ENCODE measurements at regions not wholly inside any gene's neighbourhood (a gene's known extent, or its start where the extent isn't known, plus 50 kb on each side); places are given as distances from the start of the nearest gene placed in this dataset.
"Not testable (repeated sequence)": the region's sequence is repeated elsewhere in the genome, so short reads cannot be mapped to it uniquely, and the experiment has no call there.

DNA sequence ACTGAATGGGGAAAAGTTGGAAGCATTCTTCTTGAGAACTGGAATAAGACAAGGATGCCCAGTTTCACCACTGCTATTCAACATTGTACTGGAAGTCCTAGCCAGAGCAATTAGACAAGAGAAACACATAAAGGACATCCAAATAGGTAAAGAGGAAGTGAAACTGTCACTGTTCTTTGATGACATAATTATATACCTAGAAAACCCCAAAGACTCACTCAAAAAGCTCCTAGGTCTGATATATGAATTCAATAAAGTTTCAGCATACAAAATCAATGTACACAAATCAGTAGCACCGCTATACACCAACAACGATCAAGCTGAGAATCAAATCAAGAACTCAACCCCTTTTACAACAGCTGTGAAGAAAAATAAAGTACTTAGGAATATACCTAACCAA lies 157.3 kb upstream of the DDHD1 start:
- DNase-seq (ENCODE audit: low read depth): no peak

DNA sequence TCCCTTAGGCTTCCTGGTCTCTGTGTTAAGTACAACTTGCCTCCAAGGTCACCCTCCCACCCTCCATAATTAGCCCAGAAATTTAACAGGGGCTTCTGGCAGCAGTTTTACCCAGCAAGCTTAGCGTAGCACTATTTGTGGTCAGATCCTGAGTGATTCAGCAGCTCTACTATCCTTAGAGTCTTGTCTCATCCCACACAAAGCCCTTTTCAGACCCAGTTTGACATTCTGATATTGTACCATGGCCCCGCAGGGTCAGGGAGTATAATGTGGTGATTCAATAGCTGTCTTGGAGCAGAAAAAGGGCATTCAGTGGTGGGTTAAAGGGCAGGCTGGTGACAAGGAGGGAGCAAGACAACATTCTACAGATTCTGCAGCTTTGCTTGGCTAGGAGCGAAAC lies 153.8 kb upstream of the DDHD1 start:
- DNase-seq (ENCODE audit: low read depth): peak; percentile 79

DNA sequence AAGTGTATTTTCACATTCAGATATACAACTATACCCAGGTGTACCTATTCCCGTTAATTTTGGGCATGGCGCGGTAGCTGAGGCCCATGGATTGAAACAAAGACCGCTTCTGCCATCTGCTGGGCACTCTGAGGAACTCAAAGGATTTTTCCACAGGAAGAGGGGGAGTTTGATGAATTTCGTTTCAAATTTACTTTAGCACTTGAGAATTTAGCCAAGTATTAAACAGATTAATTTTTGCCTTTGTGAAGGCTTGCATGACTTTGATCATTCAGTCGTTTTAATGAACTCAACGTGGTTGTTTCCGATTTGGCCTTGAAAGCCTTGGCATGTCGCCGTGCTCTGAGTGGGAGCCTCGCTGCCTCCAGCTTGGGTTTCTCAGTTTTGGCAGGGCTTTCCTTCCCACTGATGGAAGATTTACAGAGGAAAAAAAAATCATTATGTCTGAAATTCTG lies 153.2 kb upstream of the DDHD1 start:
- peak; percentile 47 for DNase-seq (ENCODE audit: low read depth)

DNA sequence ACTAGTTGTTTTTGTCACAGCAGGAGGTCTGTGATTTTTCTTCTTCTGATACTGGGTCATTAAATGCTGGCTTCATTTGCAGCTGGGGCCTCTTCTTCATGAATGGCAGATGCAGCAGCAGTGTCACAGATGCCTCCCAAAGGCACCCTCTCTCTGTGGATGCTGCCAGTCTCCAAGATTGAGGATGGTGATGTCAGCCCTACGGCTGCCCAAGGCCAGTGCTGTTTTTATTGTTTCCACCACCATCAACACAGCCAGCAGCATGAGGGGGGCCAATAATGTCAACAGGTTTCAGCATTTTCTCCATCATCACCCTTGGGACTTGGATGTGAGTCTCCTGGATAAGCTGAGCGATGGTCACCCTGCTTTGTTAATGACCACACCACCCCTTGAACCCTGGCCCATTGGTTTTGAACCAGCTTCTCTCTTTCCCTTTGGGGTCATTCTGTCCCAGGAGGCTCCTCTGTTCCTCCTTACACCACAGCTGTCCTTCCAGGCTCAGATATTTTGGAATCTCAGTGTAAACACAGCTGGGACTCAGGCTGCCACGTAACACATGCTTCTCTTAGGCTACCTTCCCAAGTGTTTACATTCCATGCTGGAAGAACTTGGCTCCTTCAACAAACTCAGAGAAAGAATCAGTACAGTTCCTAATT lies 151.7 kb upstream of the DDHD1 start:
- DNase-seq (ENCODE audit: low read depth): no peak

DNA sequence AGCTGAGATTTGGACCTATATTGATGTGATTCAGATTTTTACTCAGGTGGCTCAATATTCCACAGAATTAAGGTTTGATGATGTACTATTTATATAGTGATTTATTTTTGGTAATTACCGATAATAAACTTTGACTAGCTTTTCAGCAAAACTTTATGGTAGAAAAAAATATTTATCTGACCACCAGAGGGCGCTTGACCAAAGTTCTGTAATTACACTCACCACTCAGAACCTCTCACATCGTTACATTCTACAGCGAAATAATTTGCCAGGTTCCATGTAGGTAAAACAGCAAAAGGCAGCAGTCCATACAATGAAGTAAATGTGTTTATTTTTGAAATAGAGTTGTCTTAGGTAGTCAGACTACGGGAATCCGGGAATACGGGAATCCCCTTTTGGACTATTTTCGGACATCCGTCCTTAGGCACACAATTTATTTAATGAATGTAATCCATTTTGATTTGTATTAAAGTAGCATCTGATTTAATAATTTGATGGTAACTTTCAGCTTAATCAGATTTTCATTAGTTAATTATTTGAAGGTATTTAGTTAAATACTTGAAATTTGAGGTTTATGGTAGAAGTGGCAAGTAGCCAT lies 143.0 kb upstream of the DDHD1 start:
- peak; percentile 27 for DNase-seq (ENCODE audit: low read depth)

DNA sequence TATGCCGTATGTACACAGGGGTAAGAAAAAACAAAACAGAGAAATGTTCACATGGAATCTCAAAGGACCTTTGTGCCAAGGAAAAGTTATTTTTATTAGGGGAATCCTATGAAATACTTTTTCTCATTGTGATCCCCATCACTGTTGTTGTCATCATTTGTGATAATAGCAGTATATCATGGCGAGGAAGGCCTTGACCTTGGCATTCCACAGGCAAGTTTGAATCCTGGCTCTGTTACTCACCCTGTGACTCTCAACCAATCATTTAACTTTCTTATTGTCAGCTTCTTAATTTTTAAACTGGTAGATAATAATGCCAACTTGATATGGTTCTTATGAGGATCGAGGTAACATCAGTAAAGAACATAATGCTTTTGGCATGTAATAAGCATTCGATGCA lies 142.2 kb upstream of the DDHD1 start:
- DNase-seq (ENCODE audit: low read depth): no peak

DNA sequence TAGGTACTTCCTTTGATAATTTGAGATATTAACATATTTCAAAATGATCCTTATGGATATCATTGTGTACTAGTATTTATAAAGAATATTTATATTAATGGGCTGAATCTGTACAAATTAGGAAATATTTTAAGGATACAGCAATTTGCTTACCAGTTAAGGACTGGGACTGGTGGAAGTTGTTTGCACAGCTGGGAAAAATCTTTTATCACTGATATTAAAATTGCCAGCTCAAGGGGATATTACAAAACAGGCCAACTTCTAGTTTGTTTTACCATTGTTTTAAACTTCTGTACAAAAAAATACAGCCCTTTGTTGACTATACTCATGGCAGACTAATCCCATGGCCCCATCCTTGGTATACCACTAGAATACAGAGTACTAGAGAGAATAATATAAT lies 133.2 kb upstream of the DDHD1 start:
- no peak for DNase-seq (ENCODE audit: low read depth)

DNA sequence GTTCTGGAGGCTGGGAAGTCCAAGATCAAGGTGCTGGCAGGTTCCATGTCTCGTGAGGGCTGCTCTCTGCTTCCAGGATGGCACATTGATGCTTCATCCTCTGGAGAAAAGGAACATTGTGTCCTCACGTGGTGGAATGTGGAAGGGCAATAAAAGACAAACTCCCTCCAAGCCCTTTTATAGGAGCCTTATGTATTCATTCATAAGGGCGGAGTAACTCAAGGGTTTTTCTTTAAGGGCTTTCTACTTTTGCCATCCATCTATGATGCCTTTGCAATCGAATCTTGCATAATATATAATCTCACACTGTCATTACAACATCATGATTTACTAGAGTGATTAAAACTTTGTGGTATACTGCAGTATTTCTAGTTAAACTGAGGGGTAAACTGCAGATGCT lies 132.7 kb upstream of the DDHD1 start:
- peak; percentile 36 for DNase-seq (ENCODE audit: low read depth)

DNA sequence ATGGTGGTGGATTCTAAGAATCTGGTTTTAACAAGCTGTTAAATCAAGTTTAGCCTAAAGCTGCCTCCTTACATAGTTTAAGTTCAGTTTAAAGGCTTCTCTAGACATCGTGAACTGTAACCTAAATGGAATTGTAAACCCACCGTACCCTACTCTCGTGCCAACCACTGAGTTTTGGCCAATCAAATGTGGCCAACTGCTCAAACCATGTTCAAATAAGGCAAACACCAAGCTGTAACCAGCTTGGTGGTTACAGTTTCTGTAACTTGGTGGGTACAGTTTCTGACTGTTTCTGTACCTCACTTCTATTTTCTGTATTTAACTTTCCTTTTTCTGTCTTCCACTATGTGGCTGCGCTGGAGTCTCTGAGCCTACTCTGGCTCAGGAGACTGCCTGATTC lies 131.9 kb upstream of the DDHD1 start:
- no peak for DNase-seq (ENCODE audit: low read depth)

DNA sequence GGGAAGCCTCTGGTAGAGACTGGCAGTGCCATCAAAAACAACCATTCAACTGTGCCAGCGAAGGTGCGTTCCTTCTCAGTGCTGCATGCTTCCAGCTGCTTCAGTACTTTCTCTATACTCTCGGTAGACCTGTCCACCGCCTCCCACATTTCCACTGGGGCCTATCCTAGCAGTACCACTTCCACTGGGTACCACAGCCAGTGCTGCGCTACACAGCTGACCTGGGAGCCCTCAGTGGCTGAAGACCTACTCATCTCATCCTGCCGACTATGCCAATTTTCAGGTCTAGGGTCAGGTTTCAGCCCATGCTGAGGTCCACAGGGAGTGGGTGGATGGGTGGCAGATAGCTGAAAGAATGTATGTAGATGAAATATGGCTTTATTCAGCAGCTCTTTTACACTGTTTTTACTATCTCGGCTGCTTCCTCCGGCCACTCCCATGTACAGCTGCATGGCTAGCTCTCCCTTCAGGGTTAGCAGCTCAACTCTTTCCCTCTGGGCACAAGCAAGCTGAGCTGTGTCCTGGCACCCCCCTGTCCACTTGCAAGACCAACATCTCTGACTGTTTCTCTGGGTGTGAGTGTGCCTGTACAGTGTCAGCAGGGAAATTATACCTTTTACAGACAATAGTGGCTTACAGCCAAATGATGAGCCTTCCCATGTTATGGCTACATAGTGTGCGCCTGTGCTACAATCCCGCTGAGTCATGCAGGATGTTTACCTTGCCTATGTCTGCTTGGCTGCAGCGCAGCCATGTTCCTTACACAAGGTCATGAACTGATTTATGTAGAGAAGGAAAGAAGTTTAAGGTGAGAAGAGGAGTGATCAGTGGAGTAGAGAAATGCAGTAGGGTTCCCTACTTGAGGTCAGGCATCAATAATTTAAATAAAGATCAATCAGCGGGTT lies 125.7 kb upstream of the DDHD1 start:
- DNase-seq (ENCODE audit: low read depth): peak; percentile 85

DNA sequence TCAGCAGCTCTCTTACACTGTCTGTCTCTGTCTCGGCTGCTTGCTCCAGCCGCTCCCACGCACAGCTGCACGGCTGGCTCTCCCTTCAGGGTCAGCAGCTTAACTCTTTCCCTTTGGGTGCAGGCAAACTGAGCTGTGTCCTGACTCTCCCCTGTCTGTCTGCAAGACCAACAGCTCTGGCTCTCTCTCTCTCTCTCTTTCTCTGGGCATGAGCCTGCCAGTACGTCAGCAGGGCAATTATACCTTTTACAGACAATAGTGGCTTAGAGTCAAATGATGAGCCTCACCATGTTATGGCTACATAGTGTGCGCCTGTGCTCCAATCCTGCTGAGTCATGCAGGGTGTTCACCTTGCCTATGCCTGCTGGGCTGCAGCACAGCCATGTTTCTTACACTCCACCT lies 120.5 kb upstream of the DDHD1 start:
- peak; percentile 7 for DNase-seq (ENCODE audit: low read depth)

DNA sequence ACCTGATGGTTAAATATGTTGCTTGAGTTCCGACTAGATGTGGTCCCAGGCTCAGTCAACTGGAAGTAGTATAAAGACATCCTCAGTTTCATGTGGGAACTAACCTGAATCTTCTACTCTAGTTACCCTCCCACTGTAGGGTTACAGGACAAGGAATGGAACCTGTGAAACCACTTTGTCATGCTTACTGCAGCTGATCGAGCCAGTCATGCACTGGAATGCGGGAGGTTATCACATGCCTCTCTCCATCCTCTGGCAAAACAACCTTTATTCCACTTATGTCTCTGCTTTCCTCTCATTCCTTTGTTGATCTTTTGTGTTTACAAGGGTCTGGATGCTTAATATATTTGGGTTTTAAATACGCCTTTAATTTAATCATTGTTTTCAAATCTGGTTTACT lies 111.9 kb upstream of the DDHD1 start:
- peak; percentile 6 for DNase-seq (ENCODE audit: low read depth)

DNA sequence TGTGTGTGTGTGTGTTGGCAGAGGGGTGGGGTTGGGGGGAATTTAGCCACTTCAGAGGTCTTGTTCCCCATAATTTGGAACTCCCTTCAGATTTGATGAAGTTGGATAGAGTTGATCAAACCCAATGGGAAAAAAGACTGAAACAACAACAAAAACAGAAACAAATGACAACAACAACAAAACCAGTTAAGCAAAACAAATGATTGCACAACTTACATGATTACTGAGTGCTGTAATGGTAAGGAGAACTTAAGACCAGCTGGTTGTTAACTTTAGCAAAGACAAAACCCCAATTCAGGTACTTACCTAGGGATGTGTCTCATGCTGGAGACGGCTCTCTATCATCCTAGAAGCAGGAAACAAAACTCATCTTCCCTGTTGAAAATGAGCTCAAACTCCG lies 107.8 kb upstream of the DDHD1 start:
- DNase-seq (ENCODE audit: low read depth): no peak

DNA sequence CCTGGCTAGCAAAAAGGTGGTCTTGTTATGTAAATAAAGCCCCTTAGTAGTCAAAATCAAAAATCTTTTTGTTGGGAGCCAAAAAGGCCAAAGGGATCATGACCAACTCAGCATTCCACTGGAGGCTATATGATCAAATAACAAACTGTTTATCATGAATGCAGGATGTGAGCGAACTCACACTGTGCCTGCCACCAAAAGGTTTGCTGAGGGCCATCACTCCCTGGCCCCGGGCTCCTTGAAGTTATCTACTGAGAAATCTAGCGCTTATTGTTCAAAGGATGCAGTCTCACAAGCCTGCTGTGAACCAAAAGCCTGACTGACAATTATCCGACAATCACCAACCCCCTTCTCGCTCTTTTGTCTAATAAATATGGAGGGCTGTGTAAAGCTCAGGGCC lies 107.2 kb upstream of the DDHD1 start:
- no peak for DNase-seq (ENCODE audit: low read depth)

DNA sequence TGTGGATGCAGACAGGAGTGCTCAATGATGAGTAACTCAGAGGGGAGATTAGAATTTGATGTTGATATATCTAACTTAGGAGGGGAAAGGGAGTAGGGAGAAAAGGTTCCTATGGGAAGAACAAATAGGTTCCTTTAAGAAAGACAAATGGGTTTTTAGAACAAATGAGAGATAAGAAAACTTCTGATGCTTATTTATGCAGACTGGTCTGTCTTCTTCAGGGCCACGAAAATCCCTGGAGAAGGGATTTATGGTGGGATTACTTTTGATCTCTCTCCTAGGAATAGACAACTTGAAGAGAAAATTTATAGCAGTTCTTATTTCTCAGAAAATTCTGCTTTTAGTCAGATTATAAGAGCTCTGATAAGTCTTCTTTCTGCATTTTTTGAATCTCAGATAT lies 99.0 kb upstream of the DDHD1 start:
- DNase-seq (ENCODE audit: low read depth): no peak

DNA sequence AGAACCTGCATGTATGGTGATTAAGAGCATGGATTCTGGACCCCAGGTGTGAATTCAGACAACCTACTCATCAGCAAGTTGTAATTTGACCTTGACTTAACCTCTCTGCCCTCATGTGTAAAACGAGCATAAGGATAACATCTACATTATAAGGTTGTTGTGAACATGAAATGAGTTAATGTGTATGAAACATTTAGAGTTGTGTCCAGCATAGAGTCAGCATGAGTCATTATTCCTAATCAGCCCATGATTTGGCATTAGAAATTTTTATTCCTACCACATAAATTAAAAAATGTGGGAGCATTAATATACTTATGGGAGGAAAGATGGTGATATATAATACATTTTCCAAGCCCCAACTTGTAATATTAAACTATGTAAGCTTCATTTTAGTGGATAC lies 95.9 kb upstream of the DDHD1 start:
- no peak for DNase-seq (ENCODE audit: low read depth)

DNA sequence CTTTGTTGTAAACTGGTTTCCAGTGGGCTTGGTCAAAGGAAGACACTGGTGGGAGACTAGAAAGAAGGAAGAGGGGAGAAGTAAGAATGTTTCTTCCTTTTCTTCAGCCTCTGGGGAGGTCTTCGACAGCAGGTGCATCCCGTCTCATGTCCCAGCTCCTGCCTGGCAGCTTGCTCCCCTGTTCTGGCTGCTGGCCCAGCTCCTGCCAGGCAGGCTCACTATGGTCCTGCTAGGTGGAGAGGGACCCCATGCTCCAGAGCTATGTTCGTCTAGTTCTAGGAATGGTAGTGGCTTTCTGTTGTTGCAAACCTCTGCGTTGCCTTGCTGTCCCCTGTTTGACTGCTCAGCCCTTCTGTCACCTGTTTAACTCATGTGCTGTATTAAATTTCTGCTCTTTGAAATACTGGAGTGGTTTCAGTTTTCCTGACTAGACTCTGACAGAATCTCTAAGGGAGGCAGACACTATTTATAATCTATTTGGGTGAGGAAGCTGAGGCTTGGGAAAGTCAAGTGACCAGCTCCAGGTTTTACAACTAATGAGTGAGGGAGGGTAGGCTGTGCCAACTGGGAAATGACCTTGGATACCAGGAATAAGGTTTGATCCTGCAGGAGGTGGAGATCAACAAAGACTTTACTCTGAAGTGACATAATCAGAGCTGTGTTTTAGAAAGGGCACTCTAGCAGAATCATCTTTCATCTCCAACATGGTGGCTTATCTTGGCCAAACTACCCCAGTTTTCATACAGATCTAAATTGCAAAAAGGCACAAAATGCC lies 94.7 kb upstream of the DDHD1 start:
- DNase-seq (ENCODE audit: low read depth): no peak

DNA sequence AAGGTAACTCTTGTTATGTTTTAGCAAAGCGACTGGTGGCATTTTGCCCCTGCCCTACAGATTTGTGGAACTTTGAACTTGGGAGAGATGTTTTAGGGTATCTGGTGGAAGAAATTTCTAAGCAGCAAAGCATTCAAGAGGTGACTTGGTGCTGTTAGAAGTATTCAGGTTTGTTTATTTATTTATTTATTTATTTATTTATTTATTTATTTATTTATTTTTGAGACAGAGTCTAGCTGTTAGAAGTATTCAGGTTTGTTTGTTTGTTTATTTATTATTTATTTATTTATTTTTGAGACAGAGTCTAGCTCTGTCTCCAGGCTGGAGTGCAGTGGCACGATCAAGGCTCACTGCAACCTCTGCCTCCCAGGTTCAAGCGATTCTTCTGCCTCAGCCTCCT lies 89.8 kb upstream of the DDHD1 start:
- not testable (repeated sequence) for DNase-seq (ENCODE audit: low read depth)

DNA sequence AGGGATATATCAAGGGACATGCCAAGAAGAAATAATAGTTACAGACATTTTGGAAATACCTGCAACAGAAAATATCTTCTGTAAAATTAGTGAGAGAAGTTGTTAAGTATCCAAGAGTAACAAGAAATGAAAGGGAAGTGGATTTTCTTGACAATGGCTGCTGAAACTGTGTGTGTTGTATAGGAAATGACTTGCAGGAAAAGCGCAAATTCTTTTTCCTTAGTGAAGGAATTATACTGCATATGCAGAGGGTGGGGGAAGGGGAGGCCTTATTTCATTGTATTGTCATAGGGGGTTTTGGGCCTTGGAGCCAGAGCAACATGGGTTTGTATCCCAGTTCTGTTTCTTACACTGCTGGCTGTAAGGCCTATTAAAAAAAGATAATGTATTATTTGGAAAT lies 84.4 kb upstream of the DDHD1 start:
- no peak for DNase-seq (ENCODE audit: low read depth)

DNA sequence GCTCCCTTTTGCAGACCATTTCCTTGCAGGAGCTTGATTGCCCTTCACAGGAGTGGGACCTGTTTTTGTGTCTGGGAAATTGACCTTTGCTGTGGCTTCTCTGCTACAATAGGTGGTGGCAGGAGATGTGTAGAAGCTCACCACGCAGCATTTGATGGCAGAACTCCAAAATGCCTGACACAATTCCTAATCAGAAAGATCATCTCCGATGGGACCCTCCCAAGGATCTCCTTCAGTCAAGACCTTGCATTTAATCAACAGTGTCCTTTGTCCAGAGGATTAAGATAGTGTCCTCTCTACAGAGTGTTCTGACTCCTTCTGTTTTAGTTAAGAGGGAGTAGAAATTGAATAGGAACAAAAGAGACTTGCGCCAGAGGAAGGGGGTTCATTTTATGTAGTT lies 83.6 kb upstream of the DDHD1 start:
- no peak for DNase-seq (ENCODE audit: low read depth)

DNA sequence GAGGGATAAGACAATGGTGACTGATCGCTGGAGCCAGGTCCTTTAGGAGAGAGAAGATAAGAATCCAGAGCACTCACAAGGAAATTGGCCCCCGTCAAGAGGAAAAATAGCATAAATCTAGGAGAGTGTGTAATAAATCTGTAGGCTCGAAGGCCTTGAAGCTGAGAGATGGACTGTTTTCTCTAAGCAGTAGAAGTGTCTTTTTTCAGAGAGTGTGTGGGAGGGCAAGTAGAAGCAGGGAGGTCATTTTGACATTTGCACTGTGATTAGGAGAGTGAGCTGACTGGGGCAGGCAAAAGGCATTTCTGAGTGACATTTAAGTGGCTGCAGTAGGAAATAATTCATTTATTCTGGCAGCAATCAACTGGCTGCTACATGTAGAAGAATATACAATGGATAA lies 78.0 kb upstream of the DDHD1 start:
- DNase-seq (ENCODE audit: low read depth): no peak

DNA sequence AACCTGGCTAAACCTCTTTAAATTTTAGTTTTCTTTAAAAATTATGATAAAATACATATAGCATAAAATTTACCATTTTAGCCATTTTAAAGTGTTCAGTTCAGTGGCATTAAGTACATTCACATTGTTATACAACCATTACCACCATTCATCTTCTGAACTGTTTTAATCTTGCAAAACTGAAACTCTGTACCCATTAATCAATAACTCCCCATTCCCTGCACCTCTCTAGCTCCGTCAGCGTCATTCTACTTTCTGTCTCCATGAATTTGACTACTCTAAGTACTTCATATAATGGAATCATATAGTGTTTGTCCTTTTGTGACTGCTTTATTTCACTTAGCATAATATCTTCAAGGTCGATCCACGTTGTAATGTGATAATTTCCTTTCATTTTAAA lies 75.8 kb upstream of the DDHD1 start:
- DNase-seq (ENCODE audit: low read depth): no peak
